ENCODE measurements at regions not wholly inside any gene's neighbourhood (a gene's known extent, or its start where the extent isn't known, plus 50 kb on each side); places are given as distances from the start of the nearest gene placed in this dataset.

DNA sequence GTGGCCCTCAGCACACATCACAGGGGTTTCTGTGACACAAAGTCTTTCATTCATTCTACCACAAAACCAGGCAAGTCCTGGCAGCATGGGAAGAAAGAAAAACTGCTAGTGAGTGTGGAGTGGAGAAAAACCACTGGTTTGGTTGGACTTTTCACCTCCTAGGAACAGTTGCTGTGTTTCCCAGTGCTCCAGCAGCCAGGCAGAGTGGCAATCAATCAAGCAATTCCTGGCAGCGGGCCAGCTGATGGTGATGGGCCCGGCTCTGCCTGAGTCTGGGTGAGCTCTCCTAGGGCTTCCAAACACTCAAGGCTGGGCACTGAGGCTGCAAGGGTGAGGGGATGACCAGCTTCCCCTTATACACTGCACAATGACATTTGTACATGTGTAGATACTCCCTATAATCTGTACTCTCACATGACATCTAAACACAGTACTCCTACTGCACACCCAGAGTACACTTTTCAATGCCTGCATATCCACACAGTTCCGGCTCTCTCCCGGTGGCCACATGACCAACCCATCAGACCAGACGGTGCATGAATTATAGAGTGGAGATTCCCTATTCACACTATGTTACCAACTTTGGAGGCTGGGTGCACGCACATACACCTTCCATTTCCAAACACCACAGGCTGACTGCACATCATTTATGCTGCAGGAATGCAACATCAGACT is 156.6 kb downstream of the UNC5CL start:
- Mint-ChIP-seq H3K27ac (ENCODE audit: unreplicated experiment) (no peak overlapping the region), H3K4me3 (ENCODE audit: unreplicated experiment) (no peak overlapping the region), H3K4me1 (ENCODE audit: low read depth) (no peaks in the 10 kb centered on the region), H3K9me3 (ENCODE audit: low read depth) (peaks cover 8% of the 10 kb centered on the region), H3K27me3 (ENCODE audit: low read depth) (peaks cover 54% of the 10 kb centered on the region), H3K36me3 (ENCODE audit: low read depth) (peaks cover 3% of the 10 kb centered on the region)
- DNase-seq (ENCODE audit: low spot score) = no peak
- TF ChIP-seq, protein P1, sequence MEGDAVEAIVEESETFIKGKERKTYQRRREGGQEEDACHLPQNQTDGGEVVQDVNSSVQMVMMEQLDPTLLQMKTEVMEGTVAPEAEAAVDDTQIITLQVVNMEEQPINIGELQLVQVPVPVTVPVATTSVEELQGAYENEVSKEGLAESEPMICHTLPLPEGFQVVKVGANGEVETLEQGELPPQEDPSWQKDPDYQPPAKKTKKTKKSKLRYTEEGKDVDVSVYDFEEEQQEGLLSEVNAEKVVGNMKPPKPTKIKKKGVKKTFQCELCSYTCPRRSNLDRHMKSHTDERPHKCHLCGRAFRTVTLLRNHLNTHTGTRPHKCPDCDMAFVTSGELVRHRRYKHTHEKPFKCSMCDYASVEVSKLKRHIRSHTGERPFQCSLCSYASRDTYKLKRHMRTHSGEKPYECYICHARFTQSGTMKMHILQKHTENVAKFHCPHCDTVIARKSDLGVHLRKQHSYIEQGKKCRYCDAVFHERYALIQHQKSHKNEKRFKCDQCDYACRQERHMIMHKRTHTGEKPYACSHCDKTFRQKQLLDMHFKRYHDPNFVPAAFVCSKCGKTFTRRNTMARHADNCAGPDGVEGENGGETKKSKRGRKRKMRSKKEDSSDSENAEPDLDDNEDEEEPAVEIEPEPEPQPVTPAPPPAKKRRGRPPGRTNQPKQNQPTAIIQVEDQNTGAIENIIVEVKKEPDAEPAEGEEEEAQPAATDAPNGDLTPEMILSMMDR (IDR thresholded peaks at IDR 0.05) = no peak

- Mint-ChIP-seq H3K4me3 (ENCODE audit: unreplicated experiment) (no peak overlapping the region), H3K27ac (ENCODE audit: unreplicated experiment) (no peak overlapping the region), H3K27me3 (ENCODE audit: low read depth) (peaks cover 57% of the 10 kb centered on the region), H3K9me3 (ENCODE audit: low read depth) (peaks cover 8% of the 10 kb centered on the region), H3K4me1 (ENCODE audit: low read depth) (no peaks in the 10 kb centered on the region), H3K36me3 (ENCODE audit: low read depth) (peaks cover 3% of the 10 kb centered on the region)
- TF ChIP-seq, protein P1 (IDR thresholded peaks at IDR 0.05) = no peak
- no peak for DNase-seq (ENCODE audit: low spot score)
These were observed 157.5 kb downstream of the UNC5CL start for GRCh38 chr6:40881501-40881900.

GRCh38 chr6:40880906-40881305 is 158.1 kb downstream of the UNC5CL start:
- H3K9me3 Mint-ChIP-seq (ENCODE audit: low read depth) = peaks cover 8% of the 10 kb centered on the region
- no peak overlapping the region for H3K4me3 Mint-ChIP-seq (ENCODE audit: unreplicated experiment)
- H3K27me3 Mint-ChIP-seq (ENCODE audit: low read depth) = peaks cover 53% of the 10 kb centered on the region
- no peaks in the 10 kb centered on the region for H3K4me1 Mint-ChIP-seq (ENCODE audit: low read depth)
- no peak for DNase-seq (ENCODE audit: low spot score)
- TF ChIP-seq, protein P1 (IDR thresholded peaks at IDR 0.05) = no peak
- H3K27ac Mint-ChIP-seq (ENCODE audit: unreplicated experiment) = no peak overlapping the region
- H3K36me3 Mint-ChIP-seq (ENCODE audit: low read depth) = peaks cover 3% of the 10 kb centered on the region

DNA sequence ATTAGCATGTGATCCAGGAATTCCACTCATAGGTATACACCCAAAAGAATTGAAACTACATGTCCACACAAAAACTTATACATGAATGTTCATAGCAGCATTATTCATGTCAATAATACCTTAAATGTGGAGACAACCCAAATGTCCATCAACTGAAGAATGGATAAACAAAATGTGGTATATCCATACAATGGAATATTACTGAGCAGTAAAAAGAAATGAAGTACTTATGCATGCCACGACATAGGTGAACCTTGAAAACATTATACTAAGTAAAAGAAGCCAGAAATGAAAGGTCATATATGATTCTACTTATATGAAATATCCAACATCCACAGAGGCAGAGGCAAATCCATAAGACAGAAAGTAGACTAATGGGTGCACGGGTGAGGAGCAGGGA is 159.9 kb downstream of the UNC5CL start:
- Mint-ChIP-seq H3K27me3 (ENCODE audit: low read depth) (peaks cover 51% of the 10 kb centered on the region), H3K27ac (ENCODE audit: unreplicated experiment) (no peak overlapping the region), H3K4me1 (ENCODE audit: low read depth) (no peaks in the 10 kb centered on the region), H3K9me3 (ENCODE audit: low read depth) (peaks cover 8% of the 10 kb centered on the region), H3K4me3 (ENCODE audit: unreplicated experiment) (no peak overlapping the region), H3K36me3 (ENCODE audit: low read depth) (peaks cover 3% of the 10 kb centered on the region)
- TF ChIP-seq, protein P1 (IDR thresholded peaks at IDR 0.05) = no peak
- DNase-seq (ENCODE audit: low spot score) = no peak

- no peak for DNase-seq (ENCODE audit: low spot score)
- Mint-ChIP-seq H3K27me3 (ENCODE audit: low read depth) (peaks cover 55% of the 10 kb centered on the region), H3K9me3 (ENCODE audit: low read depth) (peaks cover 8% of the 10 kb centered on the region), H3K36me3 (ENCODE audit: low read depth) (peaks cover 3% of the 10 kb centered on the region), H3K4me1 (ENCODE audit: low read depth) (no peaks in the 10 kb centered on the region), H3K4me3 (ENCODE audit: unreplicated experiment) (no peak overlapping the region), H3K27ac (ENCODE audit: unreplicated experiment) (no peak overlapping the region)
- TF ChIP-seq, protein P1 (IDR thresholded peaks at IDR 0.05) = no peak
These were observed 161.7 kb downstream of the UNC5CL start for GRCh38 chr6:40877362-40877761.

Measured in chondrocyte (in vitro differentiated cells).